GM23338 (cell line): ENCODE measurements at regions not wholly inside any gene's neighbourhood (a gene's known extent, or its start where the extent isn't known, plus 50 kb on each side); places are given as distances from the start of the nearest gene placed in this dataset.

ENCODE experiments used
- ATAC-seq: fragments of 200-7000 bp; cut with Tn5 transposase; 3 replicates; pipeline ENCODE4 v1.9.1; 2020
- DNase-seq: peaks from one replicate; pipeline ENCODE4 v3.0.0-alpha.2; 2015; ENCODE audit warnings: low spot score
- H2AFZ ChIP-seq: fragments of 200-600 bp; sonication (generic); 2 replicates; pipeline ENCODE4 v1.8.0; 2016; ENCODE audit warnings: antibody characterized with exemption, mild to moderate bottlenecking, moderate library complexity
- H3F3A ChIP-seq: fragments of 200-600 bp; sonication (generic); replicated peaks from 2 replicates; pipeline ENCODE4 v1.8.0; 2017; ENCODE audit warnings: antibody characterized with exemption, mixed run types, low read depth
- H3K27ac ChIP-seq: fragments of 200-600 bp; sonication (generic); 2 replicates; pipeline ENCODE4 v1.6.1; 2016; ENCODE audit warnings: low read depth
- H3K27me3 ChIP-seq: fragments of 200-600 bp; sonication (generic); 2 replicates; pipeline ENCODE4 v1.8.0; 2016; ENCODE audit warnings: mild to moderate bottlenecking, mixed run types, moderate library complexity; ENCODE audit not compliant: insufficient read depth
- H3K36me3 ChIP-seq: fragments of 200-600 bp; sonication (generic); 2 replicates; pipeline ENCODE4 v1.8.0; 2016; ENCODE audit warnings: mild to moderate bottlenecking; ENCODE audit not compliant: insufficient read depth
- H3K4me1 ChIP-seq: fragments of 200-600 bp; sonication (generic); 2 replicates; pipeline ENCODE4 v1.8.0; 2016; ENCODE audit warnings: mild to moderate bottlenecking, moderate library complexity; ENCODE audit not compliant: insufficient read depth
- H3K4me2 ChIP-seq: fragments of 200-600 bp; sonication (generic); 2 replicates; pipeline ENCODE4 v1.7.1; 2017; ENCODE audit warnings: mixed run types
- H3K4me3 ChIP-seq: fragments of 200-600 bp; sonication (generic); 2 replicates; pipeline ENCODE4 v1.6.1; 2016; ENCODE audit warnings: mixed run types
- H3K79me2 ChIP-seq: fragments of 200-600 bp; sonication (generic); replicated peaks from 2 replicates; pipeline ENCODE4 v1.8.0; 2017; ENCODE audit warnings: mild to moderate bottlenecking; ENCODE audit not compliant: insufficient read depth
- H3K9me2 ChIP-seq: fragments of 200-600 bp; sonication (generic); 2 replicates; pipeline ENCODE4 v1.8.0; 2017; ENCODE audit not compliant: insufficient read depth
- H4K20me1 ChIP-seq: fragments of 200-600 bp; sonication (generic); replicated peaks from 2 replicates; pipeline ENCODE4 v1.8.0; 2017; ENCODE audit warnings: mild to moderate bottlenecking; ENCODE audit not compliant: insufficient read depth
- H3K27ac Mint-ChIP-seq: 2 replicates; pipeline ENCODE4 v1.8.0; 2020; ENCODE audit warnings: inconsistent platforms, mild to moderate bottlenecking, moderate library complexity, mixed read lengths
- H3K27me3 Mint-ChIP-seq: 3 replicates; pipeline ENCODE4 v1.8.0; 2022; ENCODE audit warnings: low read depth, mild to moderate bottlenecking, moderate library complexity, mixed read lengths, inconsistent platforms; ENCODE audit not compliant: insufficient read depth, poor library complexity
- H3K36me3 Mint-ChIP-seq: 3 replicates; pipeline ENCODE4 v1.8.0; 2021; ENCODE audit warnings: low read depth, mild to moderate bottlenecking, inconsistent platforms, moderate library complexity, mixed read lengths
- H3K4me1 Mint-ChIP-seq: 3 replicates; pipeline ENCODE4 v1.8.0; 2020; ENCODE audit warnings: mild to moderate bottlenecking, inconsistent platforms, mixed read lengths
- H3K4me3 Mint-ChIP-seq: 3 replicates; pipeline ENCODE4 v1.8.0; 2021; ENCODE audit warnings: moderate library complexity, mild to moderate bottlenecking, inconsistent platforms, mixed read lengths
- H3K9me3 Mint-ChIP-seq: 3 replicates; pipeline ENCODE4 v1.8.0; 2020; ENCODE audit warnings: moderate library complexity, mild to moderate bottlenecking, inconsistent platforms, mixed read lengths
- CREB1 ChIP-seq: fragments of 250-450 bp; sonication (Bioruptor Pico); IDR thresholded peaks from 2 replicates; pipeline ENCODE4 v1.5.0; 2020; ENCODE audit warnings: low read depth, mild to moderate bottlenecking, moderate library complexity
- ETS1 ChIP-seq: IDR thresholded peaks from 2 replicates; pipeline ENCODE4 v1.6.1; 2016; ENCODE audit warnings: antibody characterized with exemption
- EZH2 ChIP-seq: fragments of 200-600 bp; sonication (generic); IDR thresholded peaks from one replicate; pipeline ENCODE4 v1.8.0; 2017; ENCODE audit warnings: antibody characterized with exemption, mild to moderate bottlenecking, low read depth; ENCODE audit not compliant: unreplicated experiment
- EZH2phosphoT487 ChIP-seq: fragments of 200-600 bp; sonication (generic); IDR thresholded peaks from one replicate; pipeline ENCODE4 v1.8.1; 2018; ENCODE audit warnings: antibody characterized with exemption; ENCODE audit not compliant: unreplicated experiment
- JUNB ChIP-seq: IDR thresholded peaks from one replicate; pipeline ENCODE4 v1.6.1; 2016; ENCODE audit warnings: antibody characterized with exemption; ENCODE audit not compliant: unreplicated experiment
- NANOG ChIP-seq: IDR thresholded peaks from 2 replicates; pipeline ENCODE4 v1.6.1; 2016; ENCODE audit warnings: antibody characterized with exemption, borderline replicate concordance
- POLR2AphosphoS5 ChIP-seq: IDR thresholded peaks from 2 replicates; pipeline ENCODE4 v1.6.1; 2016; ENCODE audit warnings: antibody characterized with exemption, low read depth
- REST ChIP-seq: IDR thresholded peaks from one replicate; pipeline ENCODE4 v1.6.1; 2018; ENCODE audit warnings: antibody characterized with exemption; ENCODE audit not compliant: unreplicated experiment
- STAT1 ChIP-seq: IDR thresholded peaks from one replicate; pipeline ENCODE4 v1.6.1; 2016; ENCODE audit warnings: antibody characterized with exemption; ENCODE audit not compliant: unreplicated experiment
- ZNF114 ChIP-seq: fragments of 250-450 bp; sonication (Bioruptor Pico); IDR thresholded peaks from 2 replicates; pipeline ENCODE4 v1.5.0; 2020; ENCODE audit warnings: mild to moderate bottlenecking, moderate library complexity
- ZNF331 ChIP-seq: fragments of 250-450 bp; sonication (Bioruptor Pico); IDR thresholded peaks from 2 replicates; pipeline ENCODE4 v1.5.0; 2020; ENCODE audit warnings: low read depth, mild to moderate bottlenecking, moderate library complexity
- TF ChIP-seq, protein P1 (sequence below), 2 experiments: fragments of 200-600 bp in 1 of 2; sonication (generic) in 1 of 2; conservative IDR thresholded peaks; 2 replicates each; pipeline versions ENCODE4 v1.5.1 to v1.6.1; 2016 to 2017; ENCODE audit warnings: antibody characterized with exemption in 2 of 2, low read depth in 2 of 2, mild to moderate bottlenecking in 2 of 2, moderate library complexity in 1 of 2

GRCh38 chr2:19214682-19215391 lies 143.6 kb downstream of the OSR1 start:
- DNase-seq: no peak
- Mint-ChIP-seq H3K27me3 (peaks cover 1% of the 10 kb centered on the region), H3K9me3 (no peaks in the 10 kb centered on the region; the same call in 2 of the 3 replicates), H3K27ac (no peak overlapping the region), H3K36me3 (no peaks in the 10 kb centered on the region), H3K4me1 (peaks cover 6% of the 10 kb centered on the region; the same call in 2 of the 3 replicates), H3K4me3 (no peak overlapping the region)
- Histone ChIP-seq H3K4me1 (no peaks in the 10 kb centered on the region), H3K27ac (no peak overlapping the region), H3K4me3 (no peak overlapping the region), H3K79me2 (no peaks in the 10 kb centered on the region), H4K20me1 (no peaks in the 10 kb centered on the region), H2AFZ (no peak overlapping the region), H3K4me2 (no peak overlapping the region), H3K9me2 (no peaks in the 10 kb centered on the region), H3F3A (no peaks in the 10 kb centered on the region), H3K36me3 (no peaks in the 10 kb centered on the region), H3K27me3 (no peaks in the 10 kb centered on the region)
- TF ChIP-seq, protein P1, sequence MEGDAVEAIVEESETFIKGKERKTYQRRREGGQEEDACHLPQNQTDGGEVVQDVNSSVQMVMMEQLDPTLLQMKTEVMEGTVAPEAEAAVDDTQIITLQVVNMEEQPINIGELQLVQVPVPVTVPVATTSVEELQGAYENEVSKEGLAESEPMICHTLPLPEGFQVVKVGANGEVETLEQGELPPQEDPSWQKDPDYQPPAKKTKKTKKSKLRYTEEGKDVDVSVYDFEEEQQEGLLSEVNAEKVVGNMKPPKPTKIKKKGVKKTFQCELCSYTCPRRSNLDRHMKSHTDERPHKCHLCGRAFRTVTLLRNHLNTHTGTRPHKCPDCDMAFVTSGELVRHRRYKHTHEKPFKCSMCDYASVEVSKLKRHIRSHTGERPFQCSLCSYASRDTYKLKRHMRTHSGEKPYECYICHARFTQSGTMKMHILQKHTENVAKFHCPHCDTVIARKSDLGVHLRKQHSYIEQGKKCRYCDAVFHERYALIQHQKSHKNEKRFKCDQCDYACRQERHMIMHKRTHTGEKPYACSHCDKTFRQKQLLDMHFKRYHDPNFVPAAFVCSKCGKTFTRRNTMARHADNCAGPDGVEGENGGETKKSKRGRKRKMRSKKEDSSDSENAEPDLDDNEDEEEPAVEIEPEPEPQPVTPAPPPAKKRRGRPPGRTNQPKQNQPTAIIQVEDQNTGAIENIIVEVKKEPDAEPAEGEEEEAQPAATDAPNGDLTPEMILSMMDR (conservative IDR thresholded peaks at IDR 0.05; ENCODE audit: low read depth in 2 of 2): no peak
- TF ChIP-seq ZNF114 (CRISPR knock-in tag) (no peak), POLR2AphosphoS5 (no peak), JUNB (no peak), EZH2 (no peak), REST (no peak)
- no peak for ATAC-seq

- H3K27ac Mint-ChIP-seq: no peak overlapping the region
- Histone ChIP-seq H3K79me2 (no peaks in the 10 kb centered on the region), H3K4me3 (no peak overlapping the region), H3K27me3 (no peaks in the 10 kb centered on the region), H4K20me1 (no peaks in the 10 kb centered on the region), H3K4me2 (no peak overlapping the region), H3K4me1 (no peaks in the 10 kb centered on the region), H3K9me2 (0 out of 2 replicates have a peak, but pooled peaks cover 2% of the 10 kb centered on the region), H3K36me3 (no peaks in the 10 kb centered on the region), H3F3A (no peaks in the 10 kb centered on the region), H3K27ac (no peak overlapping the region), H2AFZ (no peak overlapping the region)
- TF ChIP-seq ZNF331 (CRISPR knock-in tag) (no peak), POLR2AphosphoS5 (no peak), STAT1 (no peak), CREB1 (CRISPR knock-in tag) (no peak), NANOG (no peak), REST (no peak), EZH2 (no peak), JUNB (no peak), EZH2phosphoT487 (no peak), ETS1 (no peak)
- peaks cover 1% of the 10 kb centered on the region for H3K27me3 Mint-ChIP-seq
- no peaks in the 10 kb centered on the region for H3K4me1 Mint-ChIP-seq
- no peaks in the 10 kb centered on the region for H3K36me3 Mint-ChIP-seq
- no peak for ATAC-seq
- H3K9me3 Mint-ChIP-seq: no peaks in the 10 kb centered on the region; the same call in 2 of the 3 replicates
- H3K4me3 Mint-ChIP-seq: no peak overlapping the region
- DNase-seq: no peak
Measured at GRCh38 chr2:19209575-19210341, 148.7 kb downstream of the OSR1 start.
